AG08395 (cell line): ENCODE measurements at regions not wholly inside any gene's neighbourhood (a gene's known extent, or its start where the extent isn't known, plus 50 kb on each side); places are given as distances from the start of the nearest gene placed in this dataset.

ENCODE experiments used
- DNase-seq: peaks from one replicate; pipeline ENCODE4 v3.0.0; 2012; ENCODE audit warnings: mixed read lengths, low spot score

- no peak for DNase-seq
Observed at GRCh38 chr2:129709956-129710598, 269.4 kb upstream of the RAB6C start.

- no peak for DNase-seq
Observed at GRCh38 chr2:129710670-129711495, 268.6 kb upstream of the RAB6C start.

GRCh38 chr2:129711816-129712675 lies 267.4 kb upstream of the RAB6C start:
- DNase-seq: no peak

GRCh38 chr2:129712676-129712985 lies 266.8 kb upstream of the RAB6C start:
- DNase-seq: no peak

- no peak for DNase-seq
Observed at GRCh38 chr2:129713337-129713736, 266.1 kb upstream of the RAB6C start.

- DNase-seq: no peak
Observed at GRCh38 chr2:129716781-129717559, 262.5 kb upstream of the RAB6C start.

GRCh38 chr2:129717560-129718130 lies 261.8 kb upstream of the RAB6C start:
- no peak for DNase-seq

- no peak for DNase-seq
Observed at GRCh38 chr2:129719335-129719734, 260.1 kb upstream of the RAB6C start.

GRCh38 chr2:129720360-129720759 lies 259.1 kb upstream of the RAB6C start:
- no peak for DNase-seq

- no peak for DNase-seq
Observed at GRCh38 chr2:129720761-129721160, 258.7 kb upstream of the RAB6C start.

- DNase-seq: no peak
Observed at GRCh38 chr2:129721236-129721635, 258.2 kb upstream of the RAB6C start.

GRCh38 chr2:129721846-129722245 lies 257.6 kb upstream of the RAB6C start:
- no peak for DNase-seq

- DNase-seq: no peak
Observed at GRCh38 chr2:129722306-129723019, 257.0 kb upstream of the RAB6C start.

- no peak for DNase-seq
Observed at GRCh38 chr2:129723277-129724020, 256.0 kb upstream of the RAB6C start.

GRCh38 chr2:129724021-129724757 lies 255.3 kb upstream of the RAB6C start:
- no peak for DNase-seq

- DNase-seq: no peak
Observed at GRCh38 chr2:129726216-129726615, 253.2 kb upstream of the RAB6C start.

- DNase-seq: no peak
Observed at GRCh38 chr2:129727286-129727685, 252.2 kb upstream of the RAB6C start.

- no peak for DNase-seq
Observed at GRCh38 chr2:129728035-129728972, 251.2 kb upstream of the RAB6C start.
